NK-92 treated with Interleukin-12 subunit alpha and Interleukin-12 subunit beta, amount 100 ng/mL, for 24 hours (cell line): ENCODE measurements at regions not wholly inside any gene's neighbourhood (a gene's known extent, or its start where the extent isn't known, plus 50 kb on each side); places are given as distances from the start of the nearest gene placed in this dataset.
"Not testable (repeated sequence)": the region's sequence is repeated elsewhere in the genome, so short reads cannot be mapped to it uniquely, and the experiment has no call there.

Experiments
- DNase-seq: peaks from one replicate; lab custom pipeline; 2025; lab: John Stamatoyannopoulos, UW

DNA sequence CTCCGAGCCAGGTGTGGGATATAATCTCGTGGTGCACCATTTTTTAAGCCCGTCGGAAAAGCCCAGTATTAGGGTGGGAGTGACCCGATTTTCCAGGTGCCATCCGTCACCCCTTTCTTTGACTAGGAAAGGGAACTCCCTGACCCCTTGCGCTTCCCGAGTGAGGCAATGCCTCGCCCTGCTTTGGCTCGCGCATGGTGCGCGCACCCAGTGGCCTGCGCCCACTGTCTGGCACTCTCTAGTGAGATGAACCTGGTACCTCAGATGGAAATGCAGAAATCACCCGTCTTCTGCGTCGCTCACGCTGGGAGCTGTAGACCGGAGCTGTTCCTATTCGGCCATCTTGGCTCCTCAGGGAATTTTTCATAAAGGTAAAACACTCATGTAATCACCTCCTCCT, 63.9 kb downstream of the RWDD3 start:
- not testable (repeated sequence) for DNase-seq

- no peak for DNase-seq
These were observed 67.1 kb downstream of the RWDD3 start for GRCh38 chr1:95301091-95301490.

DNA sequence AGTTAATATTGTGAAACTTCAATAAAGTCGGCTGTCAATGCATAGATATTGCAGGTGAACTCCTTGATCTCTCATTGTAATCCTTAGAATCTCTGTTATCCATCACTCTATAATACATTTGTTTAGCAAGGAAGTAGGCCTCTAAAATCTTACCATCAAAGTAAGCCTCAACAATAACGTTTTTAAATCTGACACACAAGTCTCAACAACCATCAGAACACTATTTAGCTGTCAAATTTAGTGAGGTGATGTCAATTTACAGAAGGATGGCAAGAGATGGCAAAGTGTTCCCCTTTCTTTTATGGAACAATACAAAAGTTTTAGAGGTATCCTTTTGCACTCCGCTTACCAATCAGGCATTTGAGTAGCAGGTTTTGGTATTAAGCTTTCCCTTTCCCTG, 67.6 kb downstream of the RWDD3 start:
- no peak for DNase-seq

DNA sequence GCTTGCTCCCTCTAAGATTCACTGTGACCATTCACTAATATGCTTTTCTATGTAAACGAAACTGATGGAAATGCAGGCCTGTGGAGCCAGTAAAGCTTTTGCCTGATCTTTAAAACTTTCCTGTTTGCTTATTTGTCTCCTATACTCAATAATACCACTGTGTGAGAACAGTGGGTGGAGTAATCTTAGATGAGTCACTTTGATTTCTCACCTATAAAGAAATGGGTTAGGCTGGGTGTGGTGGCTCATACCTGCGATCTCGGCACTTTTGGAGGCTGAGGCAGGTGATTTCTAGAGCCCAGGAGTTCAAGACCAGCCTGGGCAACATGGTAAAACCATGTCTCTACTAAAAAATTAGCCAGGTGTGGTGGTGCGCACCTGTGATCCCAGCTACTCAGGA, 70.8 kb downstream of the RWDD3 start:
- no peak for DNase-seq

DNA sequence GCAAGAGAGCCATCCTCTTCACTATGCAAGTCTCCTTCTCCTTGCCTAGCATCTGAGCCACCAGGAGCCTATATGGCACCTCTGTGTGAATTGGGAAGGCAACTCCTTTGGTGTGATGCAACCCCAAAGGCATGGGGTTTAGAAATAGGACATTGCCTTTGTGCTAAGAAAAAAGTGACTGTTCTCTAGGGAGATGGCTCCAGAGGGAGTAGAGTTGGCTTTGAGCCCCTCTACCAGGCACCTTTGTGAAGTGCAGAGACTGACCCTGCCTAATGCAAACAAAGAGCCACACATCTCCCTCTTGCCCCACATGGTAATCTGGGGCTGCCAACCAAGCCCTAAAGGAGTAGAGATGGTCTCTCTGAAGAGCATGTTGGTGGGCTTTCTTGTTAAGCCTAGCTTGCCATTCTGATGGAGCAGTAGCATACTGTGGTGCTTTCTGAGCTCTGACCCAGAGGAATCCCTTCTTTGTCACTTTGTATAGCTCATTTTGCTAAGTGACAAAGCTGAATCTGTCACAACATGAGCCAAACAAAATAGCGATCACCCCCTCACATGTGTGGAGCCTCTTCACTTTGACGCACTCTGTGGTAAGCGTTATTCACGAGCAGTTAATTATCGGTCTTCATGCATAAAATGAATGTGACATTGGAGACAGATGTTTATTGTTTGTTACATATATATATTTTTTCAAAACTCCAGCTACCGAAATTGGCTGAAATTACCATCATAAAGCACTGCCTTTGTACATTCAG, 74.4 kb downstream of the RWDD3 start:
- DNase-seq, result no peak

- no peak for DNase-seq
These were observed 75.0 kb downstream of the RWDD3 start for GRCh38 chr1:95309031-95309471.

GRCh38 chr1:95311014-95311413, 77.0 kb downstream of the RWDD3 start:
- DNase-seq, result no peak

DNA sequence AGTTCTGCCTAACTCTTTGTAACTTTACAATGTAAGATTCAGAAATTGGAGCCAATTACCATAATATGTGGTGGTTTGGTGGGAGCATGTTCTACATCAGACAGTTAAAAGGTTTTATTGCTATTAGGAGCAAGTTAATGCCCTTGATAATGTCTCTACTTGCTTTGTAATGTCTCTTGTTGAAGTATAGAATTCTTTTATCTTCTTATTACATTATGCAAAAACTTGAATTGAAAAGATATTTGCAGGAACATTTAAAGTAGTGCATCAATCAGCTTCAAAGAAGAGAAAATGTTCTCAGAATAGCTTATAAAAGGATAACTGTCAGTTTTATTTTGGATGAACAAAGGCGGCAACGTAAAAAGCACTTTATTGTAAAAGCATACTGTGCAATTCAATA, 77.8 kb downstream of the RWDD3 start:
- DNase-seq, result no peak

GRCh38 chr1:95312181-95312580, 78.2 kb downstream of the RWDD3 start:
- no peak for DNase-seq

DNA sequence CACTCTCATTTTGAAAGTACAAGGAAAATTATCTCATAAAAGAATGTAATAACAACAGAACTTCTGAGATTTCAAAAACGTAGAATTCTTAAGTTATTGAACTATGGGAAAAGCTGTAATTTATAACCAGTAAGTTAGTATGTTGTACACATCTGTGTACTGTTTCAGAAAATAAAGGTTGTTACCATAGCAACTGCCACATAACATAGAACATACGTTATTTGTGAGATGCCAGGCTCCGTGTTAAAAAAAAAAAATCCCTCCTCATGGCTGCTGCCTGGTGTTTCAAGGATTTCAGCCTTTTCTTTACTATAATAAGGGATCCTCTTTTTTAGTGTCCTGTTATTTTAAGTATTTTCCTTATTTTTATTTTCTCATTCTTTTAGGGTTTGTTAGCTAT, 79.5 kb downstream of the RWDD3 start:
- DNase-seq, result no peak

DNA sequence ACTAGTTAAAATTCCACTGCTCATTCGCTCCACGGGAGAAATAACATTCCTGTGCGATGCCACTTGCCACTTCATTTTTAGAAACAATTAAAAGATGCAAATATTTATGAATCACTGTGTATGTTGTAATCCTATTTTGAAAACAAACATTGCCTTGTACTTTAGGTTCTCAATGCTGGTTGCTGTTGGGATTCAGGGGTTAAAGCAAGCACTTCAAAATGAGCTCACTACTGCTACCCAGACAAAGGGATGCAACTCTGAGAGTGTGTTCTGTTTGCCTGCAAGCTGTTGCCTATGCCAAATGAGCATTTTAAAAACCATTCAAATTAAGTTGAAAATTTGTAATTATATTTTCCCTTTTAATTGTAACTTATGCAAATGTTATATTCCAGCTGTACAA, 87.5 kb downstream of the RWDD3 start:
- no peak for DNase-seq

DNA sequence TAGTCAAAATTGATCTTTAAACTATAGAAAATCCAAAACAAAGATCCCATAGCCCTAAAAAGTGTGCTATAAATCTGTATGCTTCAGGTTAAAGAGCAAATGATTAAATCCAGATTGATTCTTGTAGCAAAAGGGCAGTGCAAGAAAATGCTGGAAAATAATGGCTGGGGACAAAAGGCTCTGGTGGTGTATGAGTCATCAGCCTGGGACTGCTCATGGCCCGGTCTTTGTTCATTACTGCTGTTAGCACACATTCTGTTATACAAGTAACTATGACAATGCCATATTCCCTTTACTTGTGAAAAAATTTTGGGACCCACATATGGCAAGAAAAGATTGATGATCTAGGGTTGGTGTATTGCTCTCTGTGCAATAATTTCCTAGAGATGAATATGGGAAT, 89.1 kb downstream of the RWDD3 start:
- no peak for DNase-seq

GRCh38 chr1:95325349-95325748, 91.3 kb downstream of the RWDD3 start:
- no peak for DNase-seq

DNA sequence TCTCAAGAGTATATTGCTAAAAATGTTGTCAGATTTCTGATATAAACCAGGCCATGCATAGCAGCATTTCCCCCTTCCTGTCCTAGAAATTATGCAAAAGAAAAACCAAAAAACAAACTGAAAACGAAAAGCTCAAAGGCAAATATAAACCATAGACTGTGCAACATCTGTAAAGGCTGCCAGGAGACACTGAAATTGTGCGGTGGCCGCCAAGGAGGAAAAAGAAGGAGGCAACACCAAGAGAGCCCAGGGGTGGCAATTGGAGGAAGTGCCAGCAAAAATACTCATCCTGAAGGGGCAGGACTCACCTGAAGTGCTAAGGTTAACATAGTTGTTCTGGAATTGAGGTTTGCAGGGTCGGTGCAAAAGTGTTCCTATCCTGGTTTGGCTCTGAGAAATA, 92.0 kb downstream of the RWDD3 start:
- no peak for DNase-seq

DNA sequence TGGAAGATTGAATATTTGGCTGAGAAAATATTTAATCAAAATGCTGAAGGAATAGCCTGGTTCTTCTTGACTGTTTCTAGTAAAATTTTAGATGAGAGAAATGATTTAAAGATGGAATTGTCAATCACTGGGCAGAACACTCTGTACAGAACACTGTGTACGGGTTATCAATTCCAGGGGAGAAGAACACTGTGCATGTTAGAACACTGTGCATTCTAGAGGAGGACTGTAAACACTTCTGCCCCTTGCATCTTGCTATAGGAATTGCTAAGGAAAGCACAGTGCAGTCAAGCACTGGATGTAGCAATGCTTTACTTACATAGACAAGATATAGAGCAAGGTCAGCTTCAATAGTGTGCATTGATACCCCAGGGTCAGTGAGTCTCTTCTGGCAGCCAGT, 98.7 kb downstream of the RWDD3 start:
- DNase-seq, result no peak

GRCh38 chr1:95339377-95339776, 105.4 kb downstream of the RWDD3 start:
- DNase-seq, result no peak

GRCh38 chr1:95340061-95340460, 106.1 kb downstream of the RWDD3 start:
- no peak for DNase-seq

- DNase-seq, result no peak
These were observed 118.8 kb downstream of the RWDD3 start for GRCh38 chr1:95352767-95353166.

DNA sequence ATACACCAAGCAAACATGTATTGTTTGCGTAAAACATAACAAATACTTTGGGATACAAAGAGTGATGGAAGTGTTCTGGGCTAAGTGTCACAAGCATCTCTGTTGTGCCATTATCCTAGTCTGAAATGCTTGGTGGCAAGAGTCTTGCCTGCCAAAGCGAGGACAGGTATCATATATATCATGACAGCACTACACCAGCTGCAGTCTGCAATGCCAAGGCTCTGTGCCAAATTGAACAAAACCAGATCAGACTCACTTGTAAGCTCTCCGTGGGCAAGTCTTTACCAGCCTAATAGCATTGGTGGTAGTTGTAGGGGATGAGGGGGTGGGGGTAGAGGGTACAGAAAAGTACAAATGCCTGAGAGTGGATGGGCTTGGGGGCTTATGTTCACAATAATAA, 119.2 kb downstream of the RWDD3 start:
- no peak for DNase-seq

GRCh38 chr1:95364546-95364945, 130.5 kb downstream of the RWDD3 start:
- no peak for DNase-seq

DNA sequence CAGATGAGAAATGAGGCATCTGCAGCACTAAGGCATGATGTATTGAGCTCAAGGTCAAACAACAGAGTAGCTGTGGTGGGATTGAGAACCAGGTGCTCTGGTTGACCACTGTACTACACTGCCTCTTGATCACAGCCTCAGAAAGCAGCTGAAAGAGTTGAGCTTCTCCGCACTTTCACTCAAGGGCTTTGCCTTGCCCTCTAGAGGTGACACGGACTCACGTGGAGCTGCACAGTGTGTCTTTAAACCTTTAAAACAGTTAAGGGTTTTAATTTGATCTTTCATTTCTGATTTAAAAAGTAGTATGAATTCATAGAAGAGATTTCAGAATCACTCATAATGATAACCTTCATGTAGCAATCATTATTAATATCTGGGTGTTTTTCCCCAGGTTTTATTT, 132.5 kb downstream of the RWDD3 start:
- no peak for DNase-seq

DNA sequence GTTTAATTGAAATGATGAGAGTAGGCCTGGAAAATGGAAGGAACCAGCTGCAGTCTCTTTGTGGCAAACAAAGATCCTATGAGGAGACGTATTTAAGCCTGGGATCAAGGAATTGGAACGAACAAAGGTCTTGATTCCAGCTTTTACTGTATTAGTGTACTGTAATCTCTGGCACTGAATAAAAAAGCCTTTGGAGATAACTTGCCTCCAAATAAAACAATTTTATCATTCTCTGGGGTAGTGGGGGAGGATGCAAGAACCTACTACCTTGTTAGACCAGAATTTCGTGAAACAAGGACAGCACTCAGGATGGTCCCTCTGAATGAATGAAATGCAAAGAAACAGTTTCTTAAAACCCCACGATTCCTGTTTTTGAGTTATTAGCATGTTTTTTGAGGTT, 134.2 kb downstream of the RWDD3 start:
- DNase-seq, result no peak

- no peak for DNase-seq
These were observed 136.1 kb downstream of the RWDD3 start for GRCh38 chr1:95369985-95370690.
